Endometrium (tissue), 2 donors: ENCODE measurements at regions not wholly inside any gene's neighbourhood (a gene's known extent, or its start where the extent isn't known, plus 50 kb on each side); places are given as distances from the start of the nearest gene placed in this dataset.
"Not testable (repeated sequence)": the region's sequence is repeated elsewhere in the genome, so short reads cannot be mapped to it uniquely, and the experiment has no call there.

ENCODE experiments used
- FAIRE-seq: peaks from 2 replicates; lab custom pipeline; 2012; peaks lifted over from hg19 to GRCh38; lab: Jason Lieb, UNC
- donor health status: control.
- donor health status: control.

DNA sequence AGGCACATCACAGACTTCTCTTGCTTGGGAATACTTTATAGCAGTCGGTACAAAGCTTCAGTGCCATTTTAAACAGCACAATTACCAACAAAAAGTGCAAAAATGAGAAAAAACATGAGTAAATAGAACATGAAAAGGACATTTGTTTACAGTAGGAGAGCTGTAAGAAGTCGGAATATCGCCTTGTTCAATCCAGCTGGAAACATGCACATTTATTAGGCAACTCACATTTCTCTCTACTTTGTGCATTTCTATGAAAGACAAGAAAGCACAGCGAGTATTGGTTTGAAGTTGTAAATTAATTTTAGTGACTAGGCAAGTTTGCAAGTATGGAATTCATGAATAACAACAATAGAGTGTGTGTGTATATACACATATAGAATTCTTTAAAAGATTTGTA, 484.7 kb downstream of the DACH1 start:
- no peak for FAIRE-seq

- FAIRE-seq = no peak
Measured at GRCh38 chr13:71380191-71380590, 486.8 kb downstream of the DACH1 start.

DNA sequence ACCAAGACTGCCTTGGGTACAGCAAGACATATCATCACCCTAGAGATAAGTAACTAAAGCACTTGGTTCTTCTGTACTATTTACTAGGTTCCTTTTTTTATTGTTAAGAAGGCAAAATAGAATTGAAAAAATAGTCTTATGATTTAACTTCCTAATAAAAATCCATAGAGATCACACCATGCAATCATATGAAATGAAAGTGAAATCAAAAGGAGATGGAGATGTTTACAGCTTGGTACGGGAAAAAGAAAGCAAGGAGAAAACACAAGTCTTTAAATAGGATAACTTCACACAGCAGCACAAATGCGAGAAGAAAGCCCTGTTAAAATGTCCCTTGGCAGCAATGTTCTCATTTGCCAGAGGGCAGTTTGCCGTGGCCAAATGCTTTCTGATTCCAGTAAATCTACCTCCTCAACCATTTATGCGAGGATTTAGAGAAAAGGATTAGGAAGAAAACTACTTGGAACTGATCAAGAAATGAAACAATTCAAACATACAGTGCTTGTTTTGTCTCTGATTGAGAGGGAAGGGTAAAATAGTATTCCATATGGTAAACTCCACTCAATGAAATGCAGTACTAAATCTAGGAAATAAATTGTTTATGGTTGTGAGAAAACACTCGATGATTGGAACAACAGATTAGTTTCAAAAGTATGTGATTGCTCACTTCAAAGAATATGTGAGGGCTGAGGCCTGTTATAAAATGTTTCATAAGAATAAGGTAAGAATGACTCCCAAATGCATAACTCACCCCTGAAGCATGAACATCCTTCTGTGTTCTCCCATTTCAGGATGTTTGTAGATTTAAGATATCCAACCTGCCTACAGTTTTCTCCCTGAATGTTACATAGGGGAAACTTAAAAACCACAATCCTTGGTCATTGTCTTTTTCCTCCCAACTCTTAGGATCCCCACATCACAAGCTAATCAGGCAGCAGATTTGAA, 487.8 kb downstream of the DACH1 start:
- peak; percentile 46 for FAIRE-seq

GRCh38 chr13:71374471-71375049, 492.4 kb downstream of the DACH1 start:
- no peak for FAIRE-seq

- FAIRE-seq = no peak
Measured at GRCh38 chr13:71368336-71368735, 498.7 kb downstream of the DACH1 start.

DNA sequence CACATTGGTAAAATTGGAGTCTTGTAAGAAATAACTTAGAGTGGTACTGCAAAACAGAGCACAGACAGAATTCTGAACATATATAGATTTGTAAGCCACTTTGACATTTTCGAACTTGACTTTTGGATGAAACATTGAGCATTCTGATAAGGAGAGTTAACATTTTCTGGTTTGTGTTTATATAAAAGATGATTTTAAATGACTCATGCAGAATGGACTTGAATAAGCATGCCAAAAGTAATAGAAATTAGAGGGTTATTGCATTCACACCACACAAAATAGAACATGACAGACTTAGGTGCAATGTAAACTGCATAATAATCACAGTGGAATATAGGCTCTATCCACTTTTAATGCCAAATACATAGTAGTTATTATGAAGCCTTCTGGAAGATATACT, 507.0 kb downstream of the DACH1 start:
- FAIRE-seq = no peak

- no peak for FAIRE-seq
Measured at GRCh38 chr13:71359641-71360040, 507.4 kb downstream of the DACH1 start.

DNA sequence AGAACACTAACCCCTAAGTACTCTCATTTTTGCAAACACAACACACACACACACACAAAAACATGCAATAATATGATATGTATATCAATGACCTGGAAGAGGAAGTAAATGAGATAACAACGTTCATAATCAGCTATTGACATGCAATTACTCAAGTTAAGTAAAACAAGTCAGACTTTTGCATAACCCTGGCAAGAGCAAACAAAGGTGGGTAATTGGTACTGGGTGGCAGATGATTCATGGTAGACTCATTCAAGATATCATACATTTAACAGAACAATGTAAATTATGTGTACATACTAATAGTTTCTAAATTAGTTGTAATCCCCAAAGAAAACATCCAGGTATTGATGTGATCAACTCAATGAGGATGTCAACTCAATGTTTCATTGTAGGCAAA, 508.8 kb downstream of the DACH1 start:
- FAIRE-seq = no peak

- no peak for FAIRE-seq
Measured at GRCh38 chr13:71355010-71355409, 512.0 kb downstream of the DACH1 start.

DNA sequence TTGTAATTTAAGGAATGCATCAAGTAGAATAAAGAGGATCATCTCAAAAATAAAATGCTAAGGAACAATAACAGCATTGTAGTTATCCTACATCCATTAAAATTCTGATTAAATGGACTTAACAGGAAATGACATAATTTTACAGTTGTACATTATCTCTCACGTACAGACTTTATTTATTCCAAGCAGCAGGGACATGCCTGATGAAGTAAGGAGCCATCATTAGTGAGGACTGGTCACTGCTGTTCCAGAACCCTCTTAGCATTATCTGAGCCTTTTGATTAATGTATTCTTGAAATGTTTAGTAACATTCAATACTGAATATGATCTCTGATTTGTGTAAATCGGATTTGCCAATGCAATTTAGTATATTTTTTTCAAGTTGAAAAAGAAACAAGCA, 516.1 kb downstream of the DACH1 start:
- no peak for FAIRE-seq

GRCh38 chr13:71345856-71346255, 521.1 kb downstream of the DACH1 start:
- not testable (repeated sequence) for FAIRE-seq

DNA sequence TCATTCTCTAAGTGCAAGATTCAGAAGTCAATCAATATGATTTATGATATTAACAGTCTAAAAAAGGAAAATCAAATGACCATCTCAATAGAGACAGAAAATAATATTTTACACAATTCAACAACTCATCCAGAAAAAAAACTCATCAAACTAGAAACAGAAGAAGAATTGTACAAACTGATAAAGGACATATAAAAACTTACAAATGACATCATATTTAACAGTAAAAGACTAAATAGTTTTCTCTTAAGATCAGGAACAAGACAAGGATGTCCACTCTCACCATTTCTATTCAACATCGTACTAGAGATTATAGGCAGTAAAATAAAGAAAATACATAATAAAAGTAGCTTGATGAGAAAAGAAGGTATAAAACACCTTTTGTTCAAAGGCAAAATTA, 527.3 kb downstream of the DACH1 start:
- FAIRE-seq = no peak

GRCh38 chr13:71339005-71339404, 528.0 kb downstream of the DACH1 start:
- FAIRE-seq = no peak

DNA sequence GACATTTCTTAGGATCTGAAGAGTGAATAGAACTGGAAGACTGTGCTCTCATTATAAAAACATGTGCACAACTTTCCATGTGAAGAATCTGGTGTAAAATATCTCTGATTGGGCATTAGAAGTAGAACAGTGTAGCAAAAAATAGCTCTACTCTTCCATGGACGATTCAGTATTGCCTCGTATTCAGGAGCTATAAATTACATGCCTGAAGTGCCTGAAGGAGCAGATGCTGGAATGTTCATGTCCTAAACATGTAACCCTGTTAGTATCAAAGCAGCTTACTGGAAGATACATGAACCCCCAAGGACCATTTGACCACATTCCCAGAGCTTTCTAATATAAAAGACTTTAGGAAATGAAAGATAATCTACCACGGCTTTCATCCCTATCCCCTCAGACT, 528.9 kb downstream of the DACH1 start:
- FAIRE-seq = no peak

- no peak for FAIRE-seq
Measured at GRCh38 chr13:71327266-71327665, 539.7 kb downstream of the DACH1 start.

- FAIRE-seq = no peak
Measured at GRCh38 chr13:71325556-71325955, 541.4 kb downstream of the DACH1 start.

DNA sequence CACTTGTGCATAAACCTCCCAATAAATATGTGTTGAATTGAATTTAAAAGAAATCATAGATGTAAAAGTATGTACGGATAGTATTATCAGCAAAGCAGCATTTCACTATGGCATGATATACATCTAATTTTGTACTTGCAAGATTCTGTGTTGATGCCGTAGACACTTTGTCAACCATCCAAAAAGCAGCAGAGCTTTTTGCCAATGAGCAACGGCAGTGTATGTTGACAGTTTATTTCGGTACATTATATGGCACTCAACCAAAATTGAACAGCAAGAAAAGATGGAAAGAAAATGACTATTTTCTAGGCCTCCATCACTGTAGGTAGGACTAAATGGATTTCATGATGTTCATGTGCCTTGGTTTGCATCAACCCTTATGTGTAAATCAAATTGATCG, 543.7 kb downstream of the DACH1 start:
- no peak for FAIRE-seq

GRCh38 chr13:71320452-71320851, 546.6 kb downstream of the DACH1 start:
- FAIRE-seq = no peak

DNA sequence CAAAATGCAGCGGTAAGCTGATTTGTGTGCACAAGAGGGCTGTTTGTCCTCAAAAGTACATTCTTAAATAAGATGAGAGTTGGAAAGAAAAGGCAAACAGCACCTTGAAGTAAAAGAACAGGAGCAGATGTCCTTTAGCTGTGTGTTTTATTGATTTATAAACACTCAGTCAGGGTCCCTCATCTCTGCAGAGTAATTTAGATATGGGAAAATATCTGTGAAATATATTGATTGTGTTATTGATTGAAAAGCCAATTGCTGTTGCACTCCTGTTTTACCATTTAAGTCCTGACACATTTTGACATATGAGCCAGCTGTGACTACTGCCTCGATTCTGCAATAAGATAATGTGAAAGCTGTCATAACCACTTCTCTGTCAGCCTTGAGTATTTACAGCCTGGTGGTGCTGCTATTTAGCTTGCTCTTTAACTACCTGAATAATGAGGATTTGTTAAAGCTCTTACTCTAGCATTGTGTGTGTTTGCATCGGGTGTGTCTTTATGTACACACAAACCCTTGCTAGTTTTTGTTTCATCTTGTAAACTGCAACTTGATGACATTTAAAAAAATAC, 550.1 kb downstream of the DACH1 start:
- no peak for FAIRE-seq

- no peak for FAIRE-seq
Measured at GRCh38 chr13:71312923-71313322, 554.1 kb downstream of the DACH1 start.

- no peak for FAIRE-seq
Measured at GRCh38 chr13:71309905-71310304, 557.1 kb downstream of the DACH1 start.

DNA sequence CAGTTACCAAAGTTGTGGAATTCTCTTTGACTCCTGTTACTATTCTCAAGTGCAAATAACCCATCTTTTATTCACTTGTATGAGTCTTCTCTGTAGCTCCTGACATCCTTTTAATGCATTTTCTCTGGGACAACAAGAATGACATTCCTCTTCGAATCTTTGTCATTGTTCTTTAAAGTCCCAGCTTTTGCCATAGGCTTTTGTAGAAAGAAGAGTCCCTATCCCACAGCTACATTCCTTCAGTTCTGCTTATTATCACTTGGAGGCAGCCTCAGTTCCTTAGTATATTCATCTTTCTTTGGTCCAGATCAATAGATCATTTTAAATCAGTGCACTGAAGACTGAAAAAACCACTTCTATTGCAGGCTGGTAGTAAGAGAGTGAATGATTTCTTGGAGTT, 560.2 kb downstream of the DACH1 start:
- FAIRE-seq = no peak

DNA sequence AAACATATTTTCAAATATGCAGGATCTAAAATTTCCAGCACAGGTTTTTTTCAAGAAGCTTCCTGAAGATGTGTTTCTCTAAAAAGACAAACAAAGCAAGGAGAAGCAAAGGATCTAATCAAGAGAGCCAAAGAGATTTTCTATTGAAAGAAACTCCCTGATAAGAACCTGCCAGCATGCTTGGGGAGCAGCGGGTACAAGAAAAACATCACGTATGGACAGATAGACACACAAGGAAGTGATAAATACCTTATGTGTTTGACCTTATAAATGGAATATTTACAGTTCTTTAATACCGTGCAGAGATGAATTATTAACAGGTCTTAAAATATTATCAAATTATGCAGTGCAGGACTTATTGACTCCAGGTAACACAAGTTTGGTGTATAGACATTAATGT, 562.1 kb downstream of the DACH1 start:
- no peak for FAIRE-seq
